Calu3 (cell line): ENCODE measurements at regions not wholly inside any gene's neighbourhood (a gene's known extent, or its start where the extent isn't known, plus 50 kb on each side); places are given as distances from the start of the nearest gene placed in this dataset.

ENCODE experiments used
- BruUV-seq: library from RNA; stranded (reverse); fragments of 400-500 nt; replicated peaks from 2 replicates; lab custom pipeline; 2021; lab: Mats Ljungman, UMichigan
- CTCF ChIA-PET: fragments of 300-600 bp; sonication (Branson Sonifier 250); formaldehyde crosslinking; loops from one replicate; lab custom pipeline; 2022; ENCODE audit warnings: antibody characterized with exemption; lab: Charles Lee
- DNase-seq: peaks from one replicate; pipeline ENCODE4 v3.0.0; 2022
- H3K27ac Mint-ChIP-seq: one replicate; pipeline ENCODE4 v1.8.0; 2022; ENCODE audit warnings: mixed read lengths; ENCODE audit not compliant: unreplicated experiment
- H3K27me3 Mint-ChIP-seq: one replicate; pipeline ENCODE4 v1.8.0; 2022; ENCODE audit warnings: mixed read lengths; ENCODE audit not compliant: unreplicated experiment
- H3K36me3 Mint-ChIP-seq: one replicate; pipeline ENCODE4 v1.8.0; 2022; ENCODE audit warnings: mild to moderate bottlenecking, moderate library complexity, mixed read lengths; ENCODE audit not compliant: insufficient read depth, unreplicated experiment
- H3K4me1 Mint-ChIP-seq: one replicate; pipeline ENCODE4 v1.8.0; 2022; ENCODE audit warnings: mild to moderate bottlenecking, low read depth, mixed read lengths; ENCODE audit not compliant: unreplicated experiment
- H3K4me3 Mint-ChIP-seq: one replicate; pipeline ENCODE4 v1.8.0; 2022; ENCODE audit warnings: mild to moderate bottlenecking, low read depth, moderate library complexity, mixed read lengths; ENCODE audit not compliant: unreplicated experiment
- H3K9me3 Mint-ChIP-seq: one replicate; pipeline ENCODE4 v1.8.0; 2022; ENCODE audit warnings: low read depth, mixed read lengths; ENCODE audit not compliant: unreplicated experiment
- CTCF ChIP-seq: fragments of 200-600 bp; IDR thresholded peaks from one replicate; pipeline ENCODE4 v1.8.0; 2022; ENCODE audit warnings: antibody characterized with exemption; ENCODE audit not compliant: unreplicated experiment
- intact Hi-C: fragments of 100-400 bp; cut with micrococcal nuclease; formaldehyde crosslinking; loops from one replicate; pipeline ENCODE4 v1.10.0; 2022; ENCODE audit not compliant: unreplicated experiment

GRCh38 chr10:2836921-2837662, 230.3 kb upstream of the PFKP start:
- peaks cover 73% of the 10 kb centered on the region for H3K27me3 Mint-ChIP-seq
- no peak for DNase-seq
- CTCF ChIA-PET: interaction anchor here (0.6 to 0.7 kb wide), 3 partner anchors 20 to 199 kb away, joined by 3 to 5 read pairs (median 4); no protein-coding TSS in a partner anchor
- H3K27ac Mint-ChIP-seq: no peak overlapping the region
- H3K4me1 Mint-ChIP-seq: no peaks in the 10 kb centered on the region
- H3K9me3 Mint-ChIP-seq: no peaks in the 10 kb centered on the region
- BruUV-seq: no TSS peak
- TF ChIP-seq CTCF: no peak
- intact Hi-C loops: no loop called here
- H3K4me3 Mint-ChIP-seq: no peak overlapping the region
- no peaks in the 10 kb centered on the region for H3K36me3 Mint-ChIP-seq

- no peak for DNase-seq
- Mint-ChIP-seq H3K4me1 (no peaks in the 10 kb centered on the region), H3K27ac (no peak overlapping the region), H3K4me3 (no peak overlapping the region), H3K27me3 (peaks cover 73% of the 10 kb centered on the region), H3K36me3 (no peaks in the 10 kb centered on the region), H3K9me3 (no peaks in the 10 kb centered on the region)
- CTCF ChIA-PET: no interaction called here
- no TSS peak for BruUV-seq
- TF ChIP-seq CTCF: no peak
- intact Hi-C loops: no loop called here
Measured at GRCh38 chr10:2834214-2834613, 233.1 kb upstream of the PFKP start.

- CTCF ChIA-PET: no interaction called here
- Mint-ChIP-seq H3K4me1 (no peaks in the 10 kb centered on the region), H3K9me3 (no peaks in the 10 kb centered on the region), H3K4me3 (no peak overlapping the region), H3K27me3 (peaks cover 88% of the 10 kb centered on the region), H3K36me3 (no peaks in the 10 kb centered on the region), H3K27ac (no peak overlapping the region)
- intact Hi-C loops: no loop called here
- DNase-seq: no peak
- no TSS peak for BruUV-seq
- TF ChIP-seq CTCF: no peak
Measured at GRCh38 chr10:2831509-2831908, 235.8 kb upstream of the PFKP start.

DNA sequence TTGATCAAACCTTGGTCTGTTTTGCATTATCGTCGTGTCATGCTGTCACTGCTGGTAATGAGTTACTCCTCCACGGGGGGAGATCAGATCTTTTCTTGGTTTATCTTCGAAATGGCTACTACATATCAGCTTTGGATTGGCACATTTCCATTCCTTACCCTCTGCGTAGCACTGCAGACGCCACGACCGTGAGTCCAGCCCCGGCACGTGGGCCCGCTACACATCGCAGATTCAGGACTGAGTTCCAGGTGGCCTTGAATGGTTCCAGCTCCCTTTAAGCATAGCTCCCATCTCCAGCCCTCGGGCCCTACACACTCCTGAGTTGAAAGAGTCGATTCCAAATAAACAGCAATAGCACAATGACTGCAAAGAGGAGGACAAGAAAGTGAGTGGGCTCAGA, 238.6 kb upstream of the PFKP start:
- BruUV-seq: no TSS peak

More for the DNA sequence above, 238.6 kb upstream of the PFKP start:
- no peak for TF ChIP-seq CTCF
- Mint-ChIP-seq H3K36me3 (no peaks in the 10 kb centered on the region), H3K27ac (no peak overlapping the region), H3K4me1 (no peaks in the 10 kb centered on the region), H3K27me3 (peaks cover 68% of the 10 kb centered on the region), H3K4me3 (no peak overlapping the region), H3K9me3 (no peaks in the 10 kb centered on the region)
- no peak for DNase-seq
- CTCF ChIA-PET: no interaction called here
- intact Hi-C loops: no loop called here
